ENCODE measurements at regions not wholly inside any gene's neighbourhood (a gene's known extent, or its start where the extent isn't known, plus 50 kb on each side); places are given as distances from the start of the nearest gene placed in this dataset.

DNA sequence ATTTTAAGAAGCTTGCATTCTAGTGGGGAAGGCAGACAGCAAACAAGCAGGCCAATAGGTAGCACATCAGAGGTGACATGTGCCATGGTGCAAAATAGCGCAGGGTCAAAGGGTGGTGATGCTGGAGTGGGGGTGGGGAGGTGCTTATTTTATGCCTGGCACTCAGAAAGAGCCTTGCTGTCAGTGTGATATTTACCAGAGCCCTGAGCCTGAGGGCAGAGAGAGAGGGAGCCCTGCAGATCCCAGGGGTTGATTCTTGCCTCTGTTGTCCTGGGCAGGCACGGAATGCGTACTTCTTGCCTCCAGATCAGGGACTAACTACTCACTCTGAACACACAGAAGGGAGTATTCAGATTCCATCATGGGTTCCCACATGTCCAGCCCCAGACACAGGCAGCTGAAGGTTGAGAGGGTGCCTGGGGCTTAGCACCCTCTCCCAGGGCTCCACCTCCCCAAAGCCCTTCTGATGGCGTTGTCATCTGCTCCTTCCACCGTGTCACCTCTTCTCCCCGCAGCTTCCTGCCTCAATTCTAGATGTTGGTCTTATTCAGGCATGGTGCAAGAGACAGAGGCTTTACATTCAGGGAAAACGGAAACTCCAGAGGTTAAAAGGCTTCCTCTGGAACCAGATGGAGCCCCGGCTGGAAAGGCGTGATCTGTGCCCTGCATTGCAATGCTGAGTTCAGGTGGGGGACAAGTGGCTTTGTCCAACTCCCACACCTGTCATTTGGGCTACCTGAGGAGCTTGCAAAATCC is 252.3 kb downstream of the HAUS1 start:
- no TSS peak for BruUV-seq (replicated peaks)
- POLR2A ChIA-PET, result no interaction called here
- in situ Hi-C loops (cut with HindIII; ENCODE audit: low pct_unique_long_range_greater_than_20kb, low sequenced_read_pairs) (no loop called here), intact Hi-C loops (cut with micrococcal nuclease; ENCODE audit: unreplicated experiment) (no loop called here)
- Histone ChIP-seq H3K27me3 (ENCODE audit: control insufficient read depth, insufficient read depth, low read length) (no peaks in the 10 kb centered on the region), H3K9me3 (ENCODE audit: control insufficient read depth, insufficient read depth, low read depth, low read length) (no peaks in the 10 kb centered on the region), H3K4me3 (ENCODE audit: low read depth in 2 of 2, low read length in 2 of 2) (no peak overlapping the region), H3K27ac (ENCODE audit: low read length) (no peak overlapping the region), H3K36me3 (ENCODE audit: control insufficient read depth, insufficient read depth, low read length) (no peaks in the 10 kb centered on the region), H3K4me1 (ENCODE audit: control insufficient read depth, insufficient read depth, low read length) (no peaks in the 10 kb centered on the region)
- TF ChIP-seq, protein P1, sequence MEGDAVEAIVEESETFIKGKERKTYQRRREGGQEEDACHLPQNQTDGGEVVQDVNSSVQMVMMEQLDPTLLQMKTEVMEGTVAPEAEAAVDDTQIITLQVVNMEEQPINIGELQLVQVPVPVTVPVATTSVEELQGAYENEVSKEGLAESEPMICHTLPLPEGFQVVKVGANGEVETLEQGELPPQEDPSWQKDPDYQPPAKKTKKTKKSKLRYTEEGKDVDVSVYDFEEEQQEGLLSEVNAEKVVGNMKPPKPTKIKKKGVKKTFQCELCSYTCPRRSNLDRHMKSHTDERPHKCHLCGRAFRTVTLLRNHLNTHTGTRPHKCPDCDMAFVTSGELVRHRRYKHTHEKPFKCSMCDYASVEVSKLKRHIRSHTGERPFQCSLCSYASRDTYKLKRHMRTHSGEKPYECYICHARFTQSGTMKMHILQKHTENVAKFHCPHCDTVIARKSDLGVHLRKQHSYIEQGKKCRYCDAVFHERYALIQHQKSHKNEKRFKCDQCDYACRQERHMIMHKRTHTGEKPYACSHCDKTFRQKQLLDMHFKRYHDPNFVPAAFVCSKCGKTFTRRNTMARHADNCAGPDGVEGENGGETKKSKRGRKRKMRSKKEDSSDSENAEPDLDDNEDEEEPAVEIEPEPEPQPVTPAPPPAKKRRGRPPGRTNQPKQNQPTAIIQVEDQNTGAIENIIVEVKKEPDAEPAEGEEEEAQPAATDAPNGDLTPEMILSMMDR (IDR thresholded peaks at IDR 0.05), result no peak
- ATAC-seq (no peak), DNase-seq (ENCODE audit: low read depth, low spot score) (no peak)
- CTCF ChIA-PET, result no interaction called here

DNA sequence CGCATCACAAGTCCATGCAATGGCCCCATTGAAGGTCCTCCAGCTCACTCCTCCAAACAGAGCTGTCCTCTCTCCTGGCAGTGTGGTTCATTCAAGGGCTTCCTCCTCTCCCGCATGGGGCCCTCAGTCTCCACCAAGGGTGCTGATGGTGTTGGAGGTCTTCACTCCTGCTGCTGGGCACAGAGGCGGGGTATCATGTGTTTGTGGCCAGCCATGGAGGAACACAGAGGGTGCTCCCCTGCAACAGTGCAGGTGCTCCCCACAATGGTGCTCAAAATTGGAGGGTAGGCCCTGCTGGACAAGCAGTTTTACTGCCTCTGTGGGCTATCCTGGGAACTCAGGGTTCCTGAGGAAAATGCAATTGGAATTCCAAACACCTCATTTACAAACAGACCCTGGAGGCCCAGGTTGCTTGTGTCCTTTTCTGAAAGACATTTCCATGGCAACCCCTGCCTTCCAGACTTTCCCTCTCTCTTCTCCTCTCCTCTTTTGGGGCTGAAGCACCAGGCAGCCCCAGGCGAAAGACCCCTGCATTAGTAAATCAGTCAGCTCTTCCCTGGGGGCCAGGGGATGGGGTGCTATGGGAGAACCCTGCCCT is 256.0 kb downstream of the HAUS1 start:
- DNase-seq (ENCODE audit: low read depth, low spot score) (no peak), ATAC-seq (no peak)
- Histone ChIP-seq H3K4me3 (ENCODE audit: low read depth in 2 of 2, low read length in 2 of 2) (no peak overlapping the region), H3K9me3 (ENCODE audit: control insufficient read depth, insufficient read depth, low read depth, low read length) (no peaks in the 10 kb centered on the region), H3K27ac (ENCODE audit: low read length) (no peak overlapping the region), H3K27me3 (ENCODE audit: control insufficient read depth, insufficient read depth, low read length) (no peaks in the 10 kb centered on the region), H3K4me1 (ENCODE audit: control insufficient read depth, insufficient read depth, low read length) (no peaks in the 10 kb centered on the region), H3K36me3 (ENCODE audit: control insufficient read depth, insufficient read depth, low read length) (no peaks in the 10 kb centered on the region)
- CTCF ChIA-PET, result interaction anchor here (0.7 kb wide), 1 partner anchor 121 kb away, joined by 3 read pairs; no protein-coding TSS in a partner anchor
- POLR2A ChIA-PET, result no interaction called here
- TF ChIP-seq TCF7L2 (IDR thresholded peaks at IDR 0.05; ENCODE audit: low read depth, low read length), result no peak
- TF ChIP-seq, protein P1 (IDR thresholded peaks at IDR 0.05), result no peak
- TF ChIP-seq SIN3A (IDR thresholded peaks at IDR 0.05; ENCODE audit: borderline replicate concordance, insufficient read depth, low read depth, low read length), result no peak
- TF ChIP-seq, protein P2, sequence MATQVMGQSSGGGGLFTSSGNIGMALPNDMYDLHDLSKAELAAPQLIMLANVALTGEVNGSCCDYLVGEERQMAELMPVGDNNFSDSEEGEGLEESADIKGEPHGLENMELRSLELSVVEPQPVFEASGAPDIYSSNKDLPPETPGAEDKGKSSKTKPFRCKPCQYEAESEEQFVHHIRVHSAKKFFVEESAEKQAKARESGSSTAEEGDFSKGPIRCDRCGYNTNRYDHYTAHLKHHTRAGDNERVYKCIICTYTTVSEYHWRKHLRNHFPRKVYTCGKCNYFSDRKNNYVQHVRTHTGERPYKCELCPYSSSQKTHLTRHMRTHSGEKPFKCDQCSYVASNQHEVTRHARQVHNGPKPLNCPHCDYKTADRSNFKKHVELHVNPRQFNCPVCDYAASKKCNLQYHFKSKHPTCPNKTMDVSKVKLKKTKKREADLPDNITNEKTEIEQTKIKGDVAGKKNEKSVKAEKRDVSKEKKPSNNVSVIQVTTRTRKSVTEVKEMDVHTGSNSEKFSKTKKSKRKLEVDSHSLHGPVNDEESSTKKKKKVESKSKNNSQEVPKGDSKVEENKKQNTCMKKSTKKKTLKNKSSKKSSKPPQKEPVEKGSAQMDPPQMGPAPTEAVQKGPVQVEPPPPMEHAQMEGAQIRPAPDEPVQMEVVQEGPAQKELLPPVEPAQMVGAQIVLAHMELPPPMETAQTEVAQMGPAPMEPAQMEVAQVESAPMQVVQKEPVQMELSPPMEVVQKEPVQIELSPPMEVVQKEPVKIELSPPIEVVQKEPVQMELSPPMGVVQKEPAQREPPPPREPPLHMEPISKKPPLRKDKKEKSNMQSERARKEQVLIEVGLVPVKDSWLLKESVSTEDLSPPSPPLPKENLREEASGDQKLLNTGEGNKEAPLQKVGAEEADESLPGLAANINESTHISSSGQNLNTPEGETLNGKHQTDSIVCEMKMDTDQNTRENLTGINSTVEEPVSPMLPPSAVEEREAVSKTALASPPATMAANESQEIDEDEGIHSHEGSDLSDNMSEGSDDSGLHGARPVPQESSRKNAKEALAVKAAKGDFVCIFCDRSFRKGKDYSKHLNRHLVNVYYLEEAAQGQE (IDR thresholded peaks at IDR 0.05; ENCODE audit: insufficient read depth in 1 of 2, low read depth in 2 of 2, low read length in 1 of 2), result no peak
- no peak for TF ChIP-seq POLR2AphosphoS5 (IDR thresholded peaks at IDR 0.05; ENCODE audit: low read depth, low read length)
- intact Hi-C loops (cut with micrococcal nuclease; ENCODE audit: unreplicated experiment) (no loop called here), in situ Hi-C loops (cut with HindIII; ENCODE audit: low pct_unique_long_range_greater_than_20kb, low sequenced_read_pairs) (no loop called here)
- BruUV-seq (replicated peaks), result no TSS peak

All from Panc1 (cell line).